ENCODE measurements at regions not wholly inside any gene's neighbourhood (a gene's known extent, or its start where the extent isn't known, plus 50 kb on each side); places are given as distances from the start of the nearest gene placed in this dataset.

DNA sequence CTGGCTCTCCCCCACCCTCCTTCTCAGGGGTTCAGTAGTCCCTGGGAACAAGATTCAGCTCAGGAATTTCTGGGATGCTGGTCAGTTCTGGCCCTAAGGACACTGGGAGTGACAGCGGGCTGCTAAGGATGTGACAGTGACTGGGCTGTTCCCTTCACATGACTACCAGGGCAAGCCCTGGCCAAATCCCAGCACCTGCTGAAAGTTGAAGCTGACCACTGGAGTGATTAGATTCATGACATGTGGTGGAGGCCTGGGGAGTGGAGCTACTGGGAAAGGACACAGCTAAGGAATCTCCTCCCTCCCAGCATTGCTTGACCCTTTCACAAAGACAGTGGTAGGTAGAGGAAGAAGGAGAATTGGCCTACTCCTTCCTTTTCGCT, 204.9 kb downstream of the DAD1 start:
- no peak for DNase-seq (ENCODE audit: low read depth in 1 of 2, low spot score in 1 of 2)
- Histone ChIP-seq H3K27ac (replicated peaks) (no peak overlapping the region), H3K27me3 (ENCODE audit: insufficient read depth, poor library complexity, severe bottlenecking) (no peaks in the 10 kb centered on the region), H3K4me3 (replicated peaks; ENCODE audit: insufficient read depth, low read length) (no peak overlapping the region)
- TF ChIP-seq GABPA (IDR thresholded peaks at IDR 0.05; ENCODE audit: low read depth) (no peak), SPI1 (IDR thresholded peaks at IDR 0.05; ENCODE audit: borderline replicate concordance, low read depth) (no peak), CTCF (IDR thresholded peaks at IDR 0.05; ENCODE audit: insufficient read depth, low read length) (no peak), POLR2AphosphoS5 (IDR thresholded peaks at IDR 0.05; ENCODE audit: low read depth) (no peak)
- TF ChIP-seq, protein P1, sequence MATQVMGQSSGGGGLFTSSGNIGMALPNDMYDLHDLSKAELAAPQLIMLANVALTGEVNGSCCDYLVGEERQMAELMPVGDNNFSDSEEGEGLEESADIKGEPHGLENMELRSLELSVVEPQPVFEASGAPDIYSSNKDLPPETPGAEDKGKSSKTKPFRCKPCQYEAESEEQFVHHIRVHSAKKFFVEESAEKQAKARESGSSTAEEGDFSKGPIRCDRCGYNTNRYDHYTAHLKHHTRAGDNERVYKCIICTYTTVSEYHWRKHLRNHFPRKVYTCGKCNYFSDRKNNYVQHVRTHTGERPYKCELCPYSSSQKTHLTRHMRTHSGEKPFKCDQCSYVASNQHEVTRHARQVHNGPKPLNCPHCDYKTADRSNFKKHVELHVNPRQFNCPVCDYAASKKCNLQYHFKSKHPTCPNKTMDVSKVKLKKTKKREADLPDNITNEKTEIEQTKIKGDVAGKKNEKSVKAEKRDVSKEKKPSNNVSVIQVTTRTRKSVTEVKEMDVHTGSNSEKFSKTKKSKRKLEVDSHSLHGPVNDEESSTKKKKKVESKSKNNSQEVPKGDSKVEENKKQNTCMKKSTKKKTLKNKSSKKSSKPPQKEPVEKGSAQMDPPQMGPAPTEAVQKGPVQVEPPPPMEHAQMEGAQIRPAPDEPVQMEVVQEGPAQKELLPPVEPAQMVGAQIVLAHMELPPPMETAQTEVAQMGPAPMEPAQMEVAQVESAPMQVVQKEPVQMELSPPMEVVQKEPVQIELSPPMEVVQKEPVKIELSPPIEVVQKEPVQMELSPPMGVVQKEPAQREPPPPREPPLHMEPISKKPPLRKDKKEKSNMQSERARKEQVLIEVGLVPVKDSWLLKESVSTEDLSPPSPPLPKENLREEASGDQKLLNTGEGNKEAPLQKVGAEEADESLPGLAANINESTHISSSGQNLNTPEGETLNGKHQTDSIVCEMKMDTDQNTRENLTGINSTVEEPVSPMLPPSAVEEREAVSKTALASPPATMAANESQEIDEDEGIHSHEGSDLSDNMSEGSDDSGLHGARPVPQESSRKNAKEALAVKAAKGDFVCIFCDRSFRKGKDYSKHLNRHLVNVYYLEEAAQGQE (IDR thresholded peaks at IDR 0.05; ENCODE audit: insufficient replicate concordance, low read depth): no peak

- Histone ChIP-seq H3K27ac (replicated peaks) (no peak overlapping the region), H3K27me3 (ENCODE audit: insufficient read depth, poor library complexity, severe bottlenecking) (no peaks in the 10 kb centered on the region), H3K4me3 (replicated peaks; ENCODE audit: insufficient read depth, low read length) (no peak overlapping the region)
- DNase-seq (ENCODE audit: low read depth in 1 of 2, low spot score in 1 of 2): no peak
- TF ChIP-seq POLR2AphosphoS5 (IDR thresholded peaks at IDR 0.05; ENCODE audit: low read depth) (no peak), CTCF (IDR thresholded peaks at IDR 0.05; ENCODE audit: insufficient read depth, low read length) (no peak), GABPA (IDR thresholded peaks at IDR 0.05; ENCODE audit: low read depth) (no peak), SPI1 (IDR thresholded peaks at IDR 0.05; ENCODE audit: borderline replicate concordance, low read depth) (no peak)
- TF ChIP-seq, protein P1 (IDR thresholded peaks at IDR 0.05; ENCODE audit: insufficient replicate concordance, low read depth): no peak
Observed at GRCh38 chr14:22383515-22384166, 205.4 kb downstream of the DAD1 start.

DNA sequence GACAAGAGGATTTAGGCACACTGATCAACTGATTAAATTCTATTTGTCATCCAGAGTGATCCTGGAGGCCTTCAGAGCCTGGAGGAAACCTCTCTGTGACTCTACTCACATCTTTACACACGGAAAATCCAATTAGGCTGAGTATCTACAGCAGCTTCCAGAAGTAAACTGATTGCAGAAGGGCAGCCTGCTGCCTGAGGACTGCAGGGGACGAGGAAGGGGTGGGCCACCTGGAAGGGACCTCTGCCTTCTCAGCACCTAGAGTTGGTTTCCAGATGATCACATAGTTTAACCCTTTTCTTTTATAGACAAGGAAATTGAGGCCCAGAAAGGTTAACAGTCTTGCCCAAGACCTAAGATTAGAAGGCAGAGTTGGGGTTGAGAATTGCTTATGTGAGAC, 206.1 kb downstream of the DAD1 start:
- H3K27me3 ChIP-seq (ENCODE audit: insufficient read depth, poor library complexity, severe bottlenecking): no peaks in the 10 kb centered on the region
- no peak overlapping the region for H3K27ac ChIP-seq (replicated peaks)
- TF ChIP-seq, protein P1 (IDR thresholded peaks at IDR 0.05; ENCODE audit: insufficient replicate concordance, low read depth): no peak
- no peak for TF ChIP-seq CTCF (IDR thresholded peaks at IDR 0.05; ENCODE audit: insufficient read depth, low read length)
- TF ChIP-seq POLR2AphosphoS5 (IDR thresholded peaks at IDR 0.05; ENCODE audit: low read depth): no peak
- no peak for DNase-seq (ENCODE audit: low read depth in 1 of 2, low spot score in 1 of 2)
- no peak overlapping the region for H3K4me3 ChIP-seq (replicated peaks; ENCODE audit: insufficient read depth, low read length)
